ENCODE measurements at regions not wholly inside any gene's neighbourhood (a gene's known extent, or its start where the extent isn't known, plus 50 kb on each side); places are given as distances from the start of the nearest gene placed in this dataset.
A peak's percentile ranks its signal among the peaks of the same experiment; 100 is the strongest.

DNA sequence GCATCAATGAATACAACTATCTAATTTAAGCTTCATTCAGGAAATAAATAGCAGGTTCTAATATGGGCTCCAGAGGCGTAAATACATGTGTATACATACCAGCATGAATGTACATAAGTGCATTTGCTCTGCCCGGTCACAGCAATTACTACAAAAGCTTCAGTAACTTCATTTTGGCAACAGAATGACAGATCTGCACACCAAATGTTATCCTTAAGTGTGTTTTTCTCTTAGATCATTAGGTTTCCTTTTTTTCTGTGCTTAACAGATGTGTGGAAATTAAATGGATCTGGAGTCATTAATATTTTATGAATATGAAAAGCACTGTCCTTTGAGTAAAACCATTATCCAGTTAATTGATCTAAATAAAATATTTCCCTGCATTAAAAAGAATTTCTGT is 159.0 kb upstream of the MEOX2 start:
- Histone ChIP-seq H3K4me3 (ENCODE audit: low read depth, low read length) (no peak overlapping the region), H3K4me1 (no peaks in the 10 kb centered on the region), H3K27me3 (no peaks in the 10 kb centered on the region), H3K9me3 (no peaks in the 10 kb centered on the region), H3K36me3 (no peaks in the 10 kb centered on the region)
- no peak for TF ChIP-seq CTCF (IDR thresholded peaks at IDR 0.05; ENCODE audit: low read depth, low read length)
- DNase-seq: no peak

DNA sequence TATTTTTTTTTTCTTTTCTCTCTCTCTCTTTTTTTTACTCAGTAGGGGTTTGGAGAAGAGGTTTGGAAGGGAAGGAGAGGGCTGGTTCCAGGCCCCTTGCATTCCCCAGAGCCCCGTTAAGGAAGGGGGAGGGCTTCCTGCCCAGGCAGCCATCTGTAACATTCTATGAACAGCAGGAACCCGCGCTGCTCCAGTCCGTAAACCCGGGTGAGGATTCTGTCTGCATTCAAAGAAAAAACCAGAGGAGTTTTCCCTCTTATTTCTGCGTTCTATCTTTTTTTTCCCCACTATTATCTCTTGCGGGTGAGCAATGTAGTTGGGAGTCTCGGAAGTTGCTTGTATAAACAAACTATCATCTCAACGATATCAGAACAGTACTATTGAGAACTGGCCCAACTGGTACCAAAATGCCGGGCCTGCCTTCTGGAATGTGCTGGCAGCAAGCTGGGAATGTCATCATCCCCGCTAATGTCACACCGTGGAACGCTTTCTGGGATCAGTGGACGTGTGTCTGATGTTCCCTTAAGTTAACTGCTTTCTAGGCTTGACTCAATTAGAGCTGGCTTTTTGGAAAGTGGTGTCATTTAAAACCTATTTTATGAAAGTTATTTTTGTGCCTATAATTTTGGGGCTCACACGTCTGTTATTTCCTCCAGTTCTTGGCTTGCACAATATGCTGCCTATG is 153.1 kb upstream of the MEOX2 start:
- peak; percentile 62 for DNase-seq
- no peaks in the 10 kb centered on the region; the same call in 1 of the 2 replicates for H3K27me3 ChIP-seq
- H3K36me3 ChIP-seq: no peaks in the 10 kb centered on the region
- TF ChIP-seq CTCF (IDR thresholded peaks at IDR 0.05; ENCODE audit: low read depth, low read length): no peak
- no peaks in the 10 kb centered on the region for H3K9me3 ChIP-seq
- H3K4me3 ChIP-seq (ENCODE audit: low read depth, low read length): peak overlapping the region; percentile 62
- no peaks in the 10 kb centered on the region for H3K4me1 ChIP-seq

GRCh38 chr7:15838265-15838664 is 151.8 kb upstream of the MEOX2 start:
- no peak for DNase-seq

GRCh38 chr7:15837306-15837950 is 150.9 kb upstream of the MEOX2 start:
- Histone ChIP-seq H3K27me3 (no peaks in the 10 kb centered on the region; the same call in 1 of the 2 replicates), H3K9me3 (no peaks in the 10 kb centered on the region), H3K4me3 (ENCODE audit: low read depth, low read length) (no peak overlapping the region), H3K36me3 (no peaks in the 10 kb centered on the region), H3K4me1 (no peaks in the 10 kb centered on the region)
- DNase-seq: no peak
- TF ChIP-seq CTCF (IDR thresholded peaks at IDR 0.05; ENCODE audit: low read depth, low read length): no peak

More at GRCh38 chr7:15838265-15838664, 151.8 kb upstream of the MEOX2 start:
- H3K36me3 ChIP-seq: no peaks in the 10 kb centered on the region
- H3K27me3 ChIP-seq: no peaks in the 10 kb centered on the region; the same call in 1 of the 2 replicates
- H3K4me1 ChIP-seq: no peaks in the 10 kb centered on the region
- TF ChIP-seq CTCF (IDR thresholded peaks at IDR 0.05; ENCODE audit: low read depth, low read length): no peak
- H3K4me3 ChIP-seq (ENCODE audit: low read depth, low read length): no peak overlapping the region
- H3K9me3 ChIP-seq: no peaks in the 10 kb centered on the region

- no peaks in the 10 kb centered on the region for H3K36me3 ChIP-seq
- H3K4me1 ChIP-seq: no peaks in the 10 kb centered on the region
- DNase-seq: no peak
- no peak overlapping the region for H3K4me3 ChIP-seq (ENCODE audit: low read depth, low read length)
- no peaks in the 10 kb centered on the region for H3K9me3 ChIP-seq
- H3K27me3 ChIP-seq: no peaks in the 10 kb centered on the region; the same call in 1 of the 2 replicates
- no peak for TF ChIP-seq CTCF (IDR thresholded peaks at IDR 0.05; ENCODE audit: low read depth, low read length)
Observed at GRCh38 chr7:15836651-15837050, 150.2 kb upstream of the MEOX2 start.

DNA sequence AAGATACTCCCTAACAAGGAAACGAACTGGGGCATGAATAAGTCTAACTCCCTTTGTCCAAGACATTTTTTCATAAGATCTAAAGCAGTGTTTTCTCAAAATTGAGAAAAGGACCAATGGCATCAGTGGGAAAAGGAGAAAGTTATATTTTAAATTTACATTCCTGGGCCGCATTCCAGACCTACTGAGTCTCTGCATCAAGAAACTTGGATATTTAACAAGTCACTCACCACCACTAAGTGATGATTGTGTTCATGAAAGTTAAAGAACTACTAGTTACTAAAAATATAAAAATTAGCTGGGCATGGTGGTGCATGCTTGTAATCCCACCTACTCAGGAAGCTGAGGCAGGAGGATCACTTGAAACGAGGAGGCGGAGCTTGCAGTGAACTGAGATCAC is 149.6 kb upstream of the MEOX2 start:
- TF ChIP-seq CTCF (IDR thresholded peaks at IDR 0.05; ENCODE audit: low read depth, low read length): no peak
- Histone ChIP-seq H3K9me3 (no peaks in the 10 kb centered on the region), H3K27me3 (no peaks in the 10 kb centered on the region; the same call in 1 of the 2 replicates), H3K4me3 (ENCODE audit: low read depth, low read length) (no peak overlapping the region), H3K4me1 (no peaks in the 10 kb centered on the region), H3K36me3 (no peaks in the 10 kb centered on the region)
- DNase-seq: no peak

Measured in BE2C (cell line).